ENCODE measurements at regions not wholly inside any gene's neighbourhood (a gene's known extent, or its start where the extent isn't known, plus 50 kb on each side); places are given as distances from the start of the nearest gene placed in this dataset.

DNA sequence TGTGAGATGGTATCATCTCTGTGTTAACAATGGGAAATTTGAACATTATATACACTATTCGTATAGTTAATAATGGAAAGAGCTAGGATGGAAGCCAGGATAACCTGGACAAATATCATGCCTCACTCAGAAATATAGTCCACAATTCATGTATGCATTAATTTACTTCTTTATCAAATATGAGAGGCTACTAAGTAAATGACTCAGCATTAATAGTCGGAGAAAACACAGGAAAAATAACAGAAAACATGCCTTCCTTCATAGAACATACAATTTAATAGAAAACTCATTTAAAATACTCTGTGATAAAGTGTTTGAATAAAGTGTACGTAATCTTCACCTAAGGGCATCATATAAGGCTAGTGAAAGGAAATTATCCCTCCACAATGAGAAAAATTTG is 383.4 kb upstream of the SLITRK5 start:
- H3K27ac ChIP-seq: no peak overlapping the region
- TF ChIP-seq CTCF (IDR thresholded peaks at IDR 0.05) (no peak), ZFX (IDR thresholded peaks at IDR 0.05; ENCODE audit: borderline replicate concordance) (no peak)

GRCh38 chr13:87295636-87296035 is 375.5 kb upstream of the SLITRK5 start:
- no peak overlapping the region for H3K27ac ChIP-seq
- TF ChIP-seq ZFX (IDR thresholded peaks at IDR 0.05; ENCODE audit: borderline replicate concordance): no peak
- no peak for TF ChIP-seq CTCF (IDR thresholded peaks at IDR 0.05)

DNA sequence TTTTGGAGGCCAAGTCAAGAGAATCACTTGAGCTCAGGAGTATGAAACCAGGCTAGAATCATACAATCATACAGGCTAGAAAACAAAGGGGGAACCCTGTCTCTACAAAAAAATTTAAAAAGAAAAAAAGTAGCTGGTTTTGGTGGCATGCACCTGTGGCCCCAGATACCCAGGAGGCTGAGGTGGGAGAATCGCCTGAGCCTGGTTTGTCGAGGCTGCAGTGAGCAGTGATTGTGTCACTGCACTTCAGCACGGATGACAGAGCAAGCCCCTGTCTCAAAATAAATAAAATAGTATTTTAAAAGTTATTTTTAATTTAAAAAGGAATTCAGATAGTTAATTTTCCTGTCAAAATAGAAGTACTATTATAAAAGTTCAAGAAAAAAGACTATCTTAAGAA is 369.1 kb upstream of the SLITRK5 start:
- TF ChIP-seq CTCF (IDR thresholded peaks at IDR 0.05) (no peak), ZFX (IDR thresholded peaks at IDR 0.05; ENCODE audit: borderline replicate concordance) (no peak)
- H3K27ac ChIP-seq: no peak overlapping the region

GRCh38 chr13:87302931-87303330 is 368.2 kb upstream of the SLITRK5 start:
- TF ChIP-seq CTCF (IDR thresholded peaks at IDR 0.05) (no peak), ZFX (IDR thresholded peaks at IDR 0.05; ENCODE audit: borderline replicate concordance) (no peak)

GRCh38 chr13:87311165-87311564 is 360.0 kb upstream of the SLITRK5 start:
- TF ChIP-seq CTCF (IDR thresholded peaks at IDR 0.05): no peak
- no peak for TF ChIP-seq ZFX (IDR thresholded peaks at IDR 0.05; ENCODE audit: borderline replicate concordance)
- H3K27ac ChIP-seq: no peak overlapping the region

More at GRCh38 chr13:87302931-87303330, 368.2 kb upstream of the SLITRK5 start:
- H3K27ac ChIP-seq: no peak overlapping the region

GRCh38 chr13:87314822-87315221 is 356.3 kb upstream of the SLITRK5 start:
- TF ChIP-seq CTCF (IDR thresholded peaks at IDR 0.05): no peak
- no peak for TF ChIP-seq ZFX (IDR thresholded peaks at IDR 0.05; ENCODE audit: borderline replicate concordance)
- no peak overlapping the region for H3K27ac ChIP-seq

- no peak for TF ChIP-seq ZFX (IDR thresholded peaks at IDR 0.05; ENCODE audit: borderline replicate concordance)
- TF ChIP-seq CTCF (IDR thresholded peaks at IDR 0.05): no peak
- no peak overlapping the region for H3K27ac ChIP-seq
These were observed 348.8 kb upstream of the SLITRK5 start for GRCh38 chr13:87322386-87322785.

Data from 22Rv1 (cell line).